Mesenchymal stem cell (in vitro differentiated cells and primary cell): ENCODE measurements at regions not wholly inside any gene's neighbourhood (a gene's known extent, or its start where the extent isn't known, plus 50 kb on each side); places are given as distances from the start of the nearest gene placed in this dataset.

ENCODE experiments used
- DNase-seq: peaks from one replicate; pipeline ENCODE4 v3.0.0-alpha.2; 2013
- H2AFZ ChIP-seq: one replicate; pipeline ENCODE4 v1.6.1; 2013; ENCODE audit warnings: low read depth, mild to moderate bottlenecking, control low read depth, inconsistent platforms, low read length, moderate library complexity
- H2AK5ac ChIP-seq: 2 replicates; pipeline ENCODE4 v1.6.1; 2013; ENCODE audit warnings: low read length, moderate library complexity, mild to moderate bottlenecking, inconsistent platforms; ENCODE audit not compliant: severe bottlenecking
- H2BK120ac ChIP-seq: one replicate; pipeline ENCODE4 v1.6.1; 2013; ENCODE audit warnings: low read depth, mild to moderate bottlenecking, inconsistent platforms, low read length, moderate library complexity
- H2BK12ac ChIP-seq, 2 experiments: one replicate each; pipeline ENCODE4 v1.6.1; 2013; ENCODE audit warnings: inconsistent platforms in 2 of 2, low read length in 2 of 2, mild to moderate bottlenecking in 2 of 2, moderate library complexity in 2 of 2, control low read depth in 1 of 2
- H2BK15ac ChIP-seq: one replicate; pipeline ENCODE4 v1.6.1; 2013; ENCODE audit warnings: mild to moderate bottlenecking, low read depth, inconsistent platforms; ENCODE audit not compliant: poor library complexity, severe bottlenecking
- H2BK5ac ChIP-seq: 2 replicates; pipeline ENCODE4 v1.6.1; 2013; ENCODE audit warnings: low read depth, mild to moderate bottlenecking, low read length, control low read depth, inconsistent platforms; ENCODE audit not compliant: poor library complexity, severe bottlenecking
- H3K14ac ChIP-seq, 2 experiments: one replicate each; pipeline ENCODE4 v1.6.1; 2013; ENCODE audit warnings: inconsistent platforms in 2 of 2, low read length in 2 of 2, control low read depth in 1 of 2, mild to moderate bottlenecking in 1 of 2, moderate library complexity in 1 of 2
- H3K18ac ChIP-seq, 2 experiments: one replicate each; pipeline ENCODE4 v1.6.1; 2013; ENCODE audit warnings: inconsistent platforms in 2 of 2, low read length in 2 of 2, control low read depth in 1 of 2, low read depth in 1 of 2, mild to moderate bottlenecking in 1 of 2
- H3K23ac ChIP-seq, 2 experiments: one replicate each; pipeline ENCODE4 v1.6.1; 2013; ENCODE audit warnings: inconsistent platforms in 2 of 2, low read length in 2 of 2, mild to moderate bottlenecking in 2 of 2, moderate library complexity in 2 of 2, control low read depth in 1 of 2
- H3K27ac ChIP-seq: 2 replicates; pipeline ENCODE4 v1.5.1; 2013; ENCODE audit warnings: mild to moderate bottlenecking, moderate library complexity, low read length, control low read depth, inconsistent platforms; ENCODE audit not compliant: poor library complexity, severe bottlenecking
- H3K27me3 ChIP-seq, 2 experiments: 2 replicates each; pipeline versions ENCODE4 v1.6.1 to v1.7.0; 2013; ENCODE audit warnings: low read length in 2 of 2, mild to moderate bottlenecking in 2 of 2, moderate library complexity in 2 of 2, control low read depth in 1 of 2, inconsistent platforms in 1 of 2; ENCODE audit not compliant: control insufficient read depth in 1 of 2, insufficient read depth in 1 of 2
- H3K36me3 ChIP-seq, 2 experiments: 2 replicates each; pipeline versions ENCODE4 v1.6.1 to v1.7.0; 2013; ENCODE audit warnings: low read length in 2 of 2, control low read depth in 1 of 2, inconsistent platforms in 1 of 2, low read depth in 1 of 2, mild to moderate bottlenecking in 1 of 2; ENCODE audit not compliant: insufficient read depth in 2 of 2, control insufficient read depth in 1 of 2
- H3K4ac ChIP-seq, 2 experiments: one replicate each; pipeline ENCODE4 v1.6.1; 2013; ENCODE audit warnings: inconsistent platforms in 2 of 2, low read length in 2 of 2, mild to moderate bottlenecking in 2 of 2, moderate library complexity in 2 of 2, control low read depth in 1 of 2, low read depth in 1 of 2
- H3K4me1 ChIP-seq: 2 replicates; pipeline ENCODE4 v1.6.1; 2013; ENCODE audit warnings: low read depth, low read length, control low read depth; ENCODE audit not compliant: control insufficient read depth, insufficient read depth
- H3K4me2 ChIP-seq: 2 replicates; pipeline ENCODE4 v1.6.1; 2013; ENCODE audit warnings: low read length, mild to moderate bottlenecking, inconsistent platforms; ENCODE audit not compliant: poor library complexity, severe bottlenecking
- H3K4me3 ChIP-seq, 2 experiments: 2 replicates each; pipeline versions ENCODE4 v1.5.1 to v1.7.0; 2013; ENCODE audit warnings: low read length in 2 of 2, mild to moderate bottlenecking in 2 of 2, control low read depth in 1 of 2, low read depth in 1 of 2; ENCODE audit not compliant: insufficient read depth in 1 of 2
- H3K79me1 ChIP-seq: replicated peaks from 2 replicates; pipeline ENCODE4 v1.6.1; 2013; ENCODE audit warnings: mild to moderate bottlenecking, control low read depth, low read length, inconsistent platforms; ENCODE audit not compliant: poor library complexity, severe bottlenecking
- H3K9ac ChIP-seq: 2 replicates; pipeline ENCODE4 v1.7.0; 2013; ENCODE audit warnings: mild to moderate bottlenecking, low read length, moderate library complexity
- H3K9me3 ChIP-seq: 2 replicates; pipeline ENCODE4 v1.7.0; 2013; ENCODE audit warnings: mild to moderate bottlenecking, low read length; ENCODE audit not compliant: control insufficient read depth
- H4K8ac ChIP-seq: one replicate; pipeline ENCODE4 v1.6.1; 2013; ENCODE audit warnings: inconsistent platforms, mild to moderate bottlenecking, low read length, moderate library complexity
- H4K91ac ChIP-seq: one replicate; pipeline ENCODE4 v1.6.1; 2013; ENCODE audit warnings: mild to moderate bottlenecking, low read length, inconsistent platforms
- WGBS: methylation state at CpG from one replicate; pipeline ENCODE4 v1.1.7; 2013; ENCODE audit warnings: mixed read lengths; 5-methylcytosine and 5-hydroxymethylcytosine counted together

GRCh38 chr1:4071653-4072052 lies 171.6 kb upstream of the C1orf174 start:
- 85% methylated on average over 6 of the region's 6 CpGs for WGBS
- Histone ChIP-seq H4K8ac (no peak overlapping the region), H3K18ac (no peak overlapping the region), H3K36me3 (no peaks in the 10 kb centered on the region), H3K23ac (no peak overlapping the region), H3K14ac (no peak overlapping the region), H2BK15ac (no peak overlapping the region), H3K79me1 (no peaks in the 10 kb centered on the region), H3K9me3 (no peaks in the 10 kb centered on the region), H3K4me2 (no peak overlapping the region), H4K91ac (no peak overlapping the region), H2BK120ac (no peak overlapping the region), H3K9ac (no peak overlapping the region), H3K4me1 (no peaks in the 10 kb centered on the region), H3K27me3 (no peaks in the 10 kb centered on the region), H3K4ac (no peak overlapping the region), H3K27ac (no peak overlapping the region), H2BK5ac (no peak overlapping the region), H2BK12ac (no peak overlapping the region), H2AK5ac (no peak overlapping the region), H3K4me3 (no peak overlapping the region), H2AFZ (no peak overlapping the region)
- DNase-seq = no peak

- no peak overlapping the region for H3K23ac ChIP-seq
- no peak overlapping the region for H3K27ac ChIP-seq
- no peaks in the 10 kb centered on the region for H3K27me3 ChIP-seq
- H4K91ac ChIP-seq = no peak overlapping the region
- H3K9me3 ChIP-seq = no peaks in the 10 kb centered on the region
- no peak overlapping the region for H3K9ac ChIP-seq
- H3K79me1 ChIP-seq = no peaks in the 10 kb centered on the region
- no peak overlapping the region for H3K4me2 ChIP-seq
- H3K4ac ChIP-seq = no peak overlapping the region
- no peak for DNase-seq
- H2BK120ac ChIP-seq = no peak overlapping the region
- H2BK15ac ChIP-seq = no peak overlapping the region
- H4K8ac ChIP-seq = no peak overlapping the region
- no peaks in the 10 kb centered on the region for H3K36me3 ChIP-seq
- no peak overlapping the region for H3K18ac ChIP-seq
- H2BK12ac ChIP-seq = no peak overlapping the region
- no peak overlapping the region for H3K4me3 ChIP-seq
- H2AK5ac ChIP-seq = no peak overlapping the region
- H3K14ac ChIP-seq = no peak overlapping the region
- no peak overlapping the region for H2BK5ac ChIP-seq
- no peaks in the 10 kb centered on the region for H3K4me1 ChIP-seq
- WGBS = 66% methylated on average over 13 of the region's 14 CpGs
- no peak overlapping the region for H2AFZ ChIP-seq
These were observed 172.5 kb upstream of the C1orf174 start for GRCh38 chr1:4072481-4073153.

DNA sequence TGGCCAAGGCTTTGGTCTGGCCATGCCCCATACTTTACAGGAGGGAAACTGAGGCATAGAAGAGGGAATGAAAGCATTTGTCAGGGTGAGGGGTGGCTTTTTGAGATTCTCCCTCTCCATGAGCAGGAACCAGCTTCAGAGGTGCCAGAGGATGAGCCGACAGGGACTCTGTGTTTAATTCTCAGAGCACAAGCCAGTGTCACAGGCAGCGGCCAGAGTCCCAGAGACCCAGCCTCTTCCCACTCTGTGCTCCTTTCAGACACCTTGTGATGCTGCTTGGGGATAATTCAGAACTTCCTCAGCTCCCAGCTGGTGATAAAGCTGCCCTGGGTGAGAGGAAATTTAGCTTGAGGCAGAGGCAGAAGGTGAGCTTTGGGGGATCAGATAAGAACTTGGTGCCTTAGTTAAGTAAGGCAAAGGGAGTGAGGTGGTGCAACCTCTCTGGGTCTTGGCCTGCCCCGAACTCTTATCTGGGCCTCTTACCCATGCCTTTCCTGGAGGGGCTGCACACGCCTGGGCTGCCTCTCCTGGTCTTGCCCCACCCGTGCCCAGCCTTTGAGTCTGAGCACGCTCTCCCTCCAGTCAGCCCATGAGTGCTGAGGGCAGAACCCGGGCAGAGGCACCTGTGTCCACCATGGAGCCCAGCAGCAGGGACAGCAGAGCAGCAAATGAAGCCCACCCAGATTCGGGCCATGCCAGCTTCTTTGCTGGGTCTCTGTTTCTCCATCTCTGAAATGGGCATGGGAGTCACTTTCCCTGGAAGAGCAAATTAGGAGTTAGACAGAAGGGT lies 175.6 kb upstream of the C1orf174 start:
- Histone ChIP-seq H3K9ac (no peak overlapping the region), H2AFZ (no peak overlapping the region), H3K79me1 (no peaks in the 10 kb centered on the region), H2BK15ac (no peak overlapping the region), H4K91ac (no peak overlapping the region), H3K23ac (no peak overlapping the region), H3K36me3 (no peaks in the 10 kb centered on the region), H2BK12ac (no peak overlapping the region), H3K4me1 (no peaks in the 10 kb centered on the region), H4K8ac (no peak overlapping the region), H3K4me3 (no peak overlapping the region), H3K9me3 (no peaks in the 10 kb centered on the region), H2AK5ac (no peak overlapping the region), H3K14ac (no peak overlapping the region), H3K4me2 (no peak overlapping the region), H2BK5ac (no peak overlapping the region), H3K27ac (no peak overlapping the region), H3K27me3 (no peaks in the 10 kb centered on the region), H3K4ac (no peak overlapping the region), H2BK120ac (no peak overlapping the region), H3K18ac (no peak overlapping the region)
- DNase-seq = no peak
- 60% methylated on average over 8 of the region's 8 CpGs for WGBS

- H3K4ac ChIP-seq = no peak overlapping the region
- H4K8ac ChIP-seq = no peak overlapping the region
These were observed 176.3 kb upstream of the C1orf174 start for GRCh38 chr1:4076346-4076745.

More at GRCh38 chr1:4076346-4076745, 176.3 kb upstream of the C1orf174 start:
- Histone ChIP-seq H2BK12ac (no peak overlapping the region), H3K14ac (no peak overlapping the region), H3K27ac (no peak overlapping the region), H3K79me1 (no peaks in the 10 kb centered on the region), H2BK5ac (no peak overlapping the region), H2AK5ac (no peak overlapping the region), H3K4me1 (no peaks in the 10 kb centered on the region), H2BK15ac (no peak overlapping the region), H3K36me3 (no peaks in the 10 kb centered on the region), H3K9me3 (no peaks in the 10 kb centered on the region), H3K23ac (no peak overlapping the region), H3K18ac (no peak overlapping the region), H2BK120ac (no peak overlapping the region), H3K27me3 (no peaks in the 10 kb centered on the region), H3K9ac (no peak overlapping the region), H3K4me2 (no peak overlapping the region), H2AFZ (no peak overlapping the region), H3K4me3 (no peak overlapping the region), H4K91ac (no peak overlapping the region)
- no peak for DNase-seq
- 65% methylated on average over 8 of the region's 8 CpGs for whole genome bisulfite sequencing
